ENCODE measurements at regions not wholly inside any gene's neighbourhood (a gene's known extent, or its start where the extent isn't known, plus 50 kb on each side); places are given as distances from the start of the nearest gene placed in this dataset.

DNA sequence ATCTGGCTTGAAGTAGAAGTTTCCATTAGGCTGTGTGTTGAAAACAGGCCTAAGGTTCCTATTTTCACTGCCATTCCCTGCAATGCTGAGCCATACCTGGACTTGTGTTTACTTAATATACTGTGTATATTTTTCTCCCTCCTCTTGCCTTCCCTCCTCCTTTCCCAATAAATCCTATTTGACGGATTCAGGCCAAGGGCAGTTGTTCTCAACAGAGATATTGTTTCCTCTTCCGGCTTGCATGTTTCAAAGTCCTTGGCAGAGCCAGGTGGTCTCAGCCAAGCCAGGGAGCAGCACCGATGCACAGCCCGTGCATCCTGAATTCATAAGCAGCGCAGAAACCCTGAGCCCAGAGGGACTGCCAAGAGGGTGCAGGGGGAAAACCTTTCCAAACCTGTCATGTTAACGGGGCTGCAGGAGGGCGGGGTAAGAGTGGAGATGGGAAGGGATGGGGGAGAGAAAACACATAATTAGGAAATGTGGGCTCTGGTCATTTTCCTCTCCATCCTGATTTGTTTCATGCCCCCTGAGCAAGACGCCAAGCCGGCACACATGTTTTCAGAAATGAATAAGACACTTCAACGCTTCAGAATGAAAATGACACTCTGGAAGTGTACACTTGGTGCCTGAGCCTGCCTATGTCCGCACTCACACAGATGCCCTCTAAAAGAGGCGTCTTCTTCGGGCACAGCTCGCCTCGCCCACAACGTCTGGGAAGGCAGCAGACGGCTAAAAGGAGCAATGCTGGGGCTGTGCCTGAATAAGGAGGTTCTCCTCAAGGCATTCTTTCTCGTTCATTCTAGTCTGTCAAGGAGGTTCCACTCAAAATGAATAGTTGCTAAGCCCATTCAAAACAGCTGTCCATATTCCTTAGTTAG lies 149.3 kb upstream of the UBL3 start:
- DNase-seq (ENCODE audit: low read depth) = no peak

DNA sequence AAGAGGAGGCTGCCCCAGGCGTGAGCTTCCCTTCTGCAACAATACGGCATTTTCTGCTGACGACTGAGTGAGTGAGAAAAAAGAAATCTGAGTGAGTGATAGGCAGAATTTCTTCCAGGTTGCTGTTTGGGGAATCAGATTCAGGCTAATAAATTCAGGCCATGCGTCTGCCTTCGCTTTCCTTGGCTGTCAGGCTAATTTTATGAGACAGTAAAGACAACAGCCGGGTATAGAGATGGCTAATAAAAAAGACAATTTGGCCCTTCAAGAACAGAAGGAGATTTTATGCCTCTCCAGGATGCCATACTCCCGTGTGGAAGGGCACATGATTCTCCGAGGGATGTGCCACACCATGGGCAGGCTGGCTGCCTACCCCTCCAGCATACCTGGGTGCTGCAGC lies 145.9 kb upstream of the UBL3 start:
- no peak for DNase-seq (ENCODE audit: low read depth)

DNA sequence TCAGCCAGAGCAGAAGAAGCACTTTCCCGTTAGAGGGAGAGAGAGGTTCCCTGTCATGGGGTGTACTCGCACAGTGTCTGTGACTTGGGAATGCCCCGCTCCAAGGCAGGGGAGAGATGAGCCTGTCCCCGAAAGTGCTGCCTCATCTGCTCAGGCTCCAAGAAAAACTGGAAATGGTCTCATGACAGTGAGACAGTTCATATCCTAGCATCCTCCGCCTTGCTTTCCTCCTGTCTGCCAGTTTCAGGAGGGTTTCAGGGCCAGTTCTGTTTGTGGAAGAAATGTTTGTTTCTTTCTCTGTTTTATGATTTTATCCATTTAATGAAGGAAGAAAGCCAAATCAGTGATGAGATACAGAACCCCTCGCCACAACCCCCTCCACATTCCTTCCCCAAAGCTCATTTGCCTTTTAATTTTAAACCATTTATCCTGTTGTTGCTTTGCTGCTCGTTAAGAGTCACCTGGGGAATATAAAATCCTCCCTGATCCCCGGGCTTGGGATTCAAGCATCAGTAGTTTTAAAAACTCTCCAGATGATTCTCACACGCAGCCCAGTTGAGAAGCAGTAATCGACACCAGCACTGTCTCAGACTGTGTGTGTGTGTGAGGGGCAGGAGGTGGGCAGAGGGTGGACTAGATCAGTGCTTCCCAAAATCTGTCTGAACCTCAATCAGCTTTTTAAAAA lies 144.6 kb upstream of the UBL3 start:
- DNase-seq (ENCODE audit: low read depth) = no peak

DNA sequence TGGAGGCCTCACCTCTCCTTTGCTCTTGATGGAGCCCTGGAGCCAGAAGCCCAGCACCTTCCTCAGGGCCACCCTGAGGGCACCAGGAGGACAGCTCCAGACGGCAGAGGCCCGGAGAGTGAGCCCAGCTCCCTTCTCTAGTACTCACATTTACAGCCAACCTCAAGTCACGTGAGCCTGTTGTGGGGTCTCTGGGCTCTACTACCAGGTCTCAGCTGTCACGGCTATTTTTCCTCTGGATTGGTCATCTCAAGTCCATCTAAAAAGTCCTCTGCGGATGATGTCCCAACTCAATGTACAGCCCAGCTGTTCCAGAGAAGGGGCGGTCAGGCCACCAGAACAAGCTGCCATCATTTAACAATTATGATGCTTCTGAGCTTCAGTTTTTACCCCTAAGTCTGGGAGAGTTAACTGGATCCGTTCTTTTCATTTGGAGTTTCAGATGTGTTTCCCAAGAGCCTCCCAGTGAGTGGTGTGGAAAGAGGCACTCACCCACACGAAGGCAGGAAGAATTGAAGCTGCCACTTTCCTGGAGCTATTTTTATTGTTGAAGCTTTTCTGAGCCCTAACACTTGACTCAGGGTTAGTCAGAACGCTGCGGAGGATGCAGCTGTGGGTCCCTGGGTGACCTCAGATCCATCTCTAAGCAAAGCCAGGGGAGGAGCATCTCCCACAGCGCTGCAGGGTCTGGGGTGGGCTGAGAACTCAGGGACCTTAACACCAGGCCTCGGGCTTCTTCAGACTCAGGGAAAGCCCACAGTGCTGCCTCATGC lies 143.5 kb upstream of the UBL3 start:
- DNase-seq (ENCODE audit: low read depth) = peak; percentile 73

DNA sequence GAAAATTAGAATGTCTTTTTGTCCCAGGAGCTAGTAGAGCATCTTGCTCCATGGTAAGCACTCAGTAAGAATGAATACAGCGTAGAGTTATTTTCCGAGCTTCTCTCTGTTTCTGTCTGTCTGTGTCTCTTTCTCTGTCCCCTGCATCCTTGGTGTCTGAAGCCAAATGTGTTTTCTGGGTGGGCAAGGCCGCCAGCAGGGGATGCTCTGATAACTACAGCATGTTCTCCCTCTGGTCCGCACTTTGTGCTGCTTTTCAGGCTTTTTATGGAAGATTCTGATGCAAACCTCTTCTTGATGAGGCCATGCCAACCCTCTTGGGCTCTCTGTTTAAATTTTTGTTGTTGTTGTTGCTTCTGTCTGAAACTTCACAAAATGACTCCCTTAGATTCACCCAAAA lies 142.8 kb upstream of the UBL3 start:
- no peak for DNase-seq (ENCODE audit: low read depth)

DNA sequence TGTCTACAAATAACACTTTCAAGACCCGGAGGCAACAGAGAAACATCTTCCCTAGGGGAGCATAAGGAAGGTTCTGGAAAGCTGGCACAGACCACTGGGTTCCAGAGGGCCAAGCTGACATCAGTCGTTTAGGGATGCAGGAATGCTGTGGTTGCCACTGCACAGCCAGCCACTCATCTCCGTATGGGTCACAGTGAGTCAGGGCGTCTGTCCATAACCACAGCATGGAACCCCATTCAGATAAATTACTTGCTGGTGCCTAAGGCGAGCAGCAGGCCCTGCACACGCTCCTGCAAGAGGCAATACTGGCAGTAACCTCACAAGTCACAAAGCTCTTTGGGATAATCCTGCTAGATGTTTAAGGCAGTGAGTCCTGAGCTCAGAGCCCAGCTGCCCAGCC lies 140.9 kb upstream of the UBL3 start:
- DNase-seq (ENCODE audit: low read depth) = peak; percentile 95

DNA sequence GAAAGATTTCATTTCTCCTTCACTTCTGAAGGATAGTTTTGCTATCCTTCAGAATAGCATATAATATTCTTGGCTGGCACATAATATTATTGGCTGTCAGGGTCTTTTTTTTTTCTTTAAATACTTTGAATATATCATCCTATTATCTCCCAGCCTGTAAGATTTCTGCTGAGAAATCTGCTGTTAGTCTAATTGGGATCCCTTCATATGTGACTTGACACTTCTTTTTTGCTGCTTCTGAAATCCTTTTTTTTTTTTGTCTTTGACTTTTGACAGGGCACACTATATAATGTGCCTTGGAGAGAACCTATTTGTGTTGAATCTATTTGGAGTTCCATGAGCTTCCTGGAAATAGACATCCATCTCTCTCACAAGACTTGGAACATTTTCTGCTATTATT lies 136.9 kb upstream of the UBL3 start:
- no peak for DNase-seq (ENCODE audit: low read depth)

DNA sequence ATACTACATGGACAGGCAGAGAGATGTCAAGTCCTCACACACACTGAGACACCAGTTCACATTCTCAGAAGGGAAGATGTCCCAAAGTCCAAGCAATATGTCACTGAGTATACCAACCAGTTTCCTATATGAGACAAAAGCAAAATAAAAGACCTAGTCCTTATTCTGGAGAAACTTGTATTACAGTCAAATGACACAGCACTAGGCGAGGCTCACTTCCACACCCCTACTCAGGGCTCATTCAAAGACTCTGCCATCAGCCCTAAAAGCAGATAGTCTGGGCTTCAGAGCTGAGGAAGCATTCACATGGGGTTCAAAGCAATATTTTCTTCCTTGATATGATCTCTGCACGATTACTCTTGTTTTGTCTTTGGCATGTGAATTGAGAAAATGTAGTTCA lies 129.9 kb upstream of the UBL3 start:
- no peak for DNase-seq (ENCODE audit: low read depth)

DNA sequence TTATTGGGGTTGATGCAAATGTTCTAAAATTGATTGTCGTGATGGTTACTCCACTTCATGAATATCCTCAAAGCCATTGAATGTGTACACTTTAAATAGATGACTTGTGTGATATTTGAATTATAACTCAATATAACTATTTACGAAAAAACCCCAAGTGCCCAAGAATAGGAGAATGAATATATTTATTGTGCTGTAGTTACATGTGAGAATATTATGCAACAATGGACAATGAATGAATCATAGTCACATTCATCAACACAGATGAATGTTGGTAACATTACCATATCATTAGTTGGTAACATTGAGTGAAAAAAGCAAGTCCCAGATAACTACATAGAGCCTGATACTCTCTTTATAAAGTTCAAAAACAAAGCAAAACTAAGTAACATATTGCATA lies 127.8 kb upstream of the UBL3 start:
- no peak for DNase-seq (ENCODE audit: low read depth)

DNA sequence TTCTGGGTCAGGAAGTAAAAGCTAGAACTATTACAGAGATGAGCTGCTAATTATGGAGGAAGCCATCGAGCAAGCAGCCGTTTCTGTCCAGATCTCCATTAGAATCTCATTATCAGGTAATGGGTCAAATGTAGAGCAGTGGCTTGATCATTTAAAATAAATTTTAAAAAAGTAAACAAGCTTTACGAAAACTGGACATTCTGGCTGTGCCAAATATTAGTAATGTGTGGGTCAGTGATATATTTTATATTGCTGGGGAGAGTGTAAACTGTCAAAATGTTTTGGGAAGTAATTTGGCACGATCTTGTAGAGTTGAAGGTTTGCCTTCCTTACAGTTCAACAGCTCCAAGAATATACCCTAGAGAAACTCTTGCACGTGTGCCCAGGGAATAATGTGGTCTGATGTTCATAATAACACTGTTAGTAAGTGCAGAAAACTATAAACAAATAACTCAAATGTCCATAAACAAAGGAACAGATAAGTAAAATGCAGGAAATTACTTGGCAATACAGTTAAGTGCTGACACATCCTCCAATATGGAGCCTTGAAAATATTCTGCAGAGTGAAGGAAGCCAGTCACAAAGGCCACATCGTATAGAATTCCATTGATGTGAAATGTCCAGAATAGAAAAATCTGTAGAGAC lies 127.2 kb upstream of the UBL3 start:
- DNase-seq (ENCODE audit: low read depth) = no peak

DNA sequence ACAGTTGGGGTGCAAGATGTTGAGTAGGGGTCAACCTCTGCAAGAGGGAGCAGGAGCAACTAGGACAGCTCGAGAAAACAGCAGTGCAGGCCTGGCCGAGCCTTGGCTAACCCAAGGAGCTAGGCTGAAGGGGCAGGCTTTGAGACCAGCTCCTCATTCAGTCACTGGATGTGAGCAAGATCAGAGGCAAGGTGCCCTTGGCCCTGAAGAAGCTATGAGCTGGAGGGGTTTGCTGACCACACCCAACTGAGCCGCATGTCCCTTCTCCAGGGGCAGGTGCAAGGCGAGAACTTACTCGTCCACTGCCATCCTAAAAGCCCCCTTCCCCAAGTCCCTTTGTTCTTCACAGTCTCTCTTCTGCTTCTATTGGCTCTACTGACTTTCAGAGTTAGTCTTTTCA lies 126.1 kb upstream of the UBL3 start:
- no peak for DNase-seq (ENCODE audit: low read depth)

DNA sequence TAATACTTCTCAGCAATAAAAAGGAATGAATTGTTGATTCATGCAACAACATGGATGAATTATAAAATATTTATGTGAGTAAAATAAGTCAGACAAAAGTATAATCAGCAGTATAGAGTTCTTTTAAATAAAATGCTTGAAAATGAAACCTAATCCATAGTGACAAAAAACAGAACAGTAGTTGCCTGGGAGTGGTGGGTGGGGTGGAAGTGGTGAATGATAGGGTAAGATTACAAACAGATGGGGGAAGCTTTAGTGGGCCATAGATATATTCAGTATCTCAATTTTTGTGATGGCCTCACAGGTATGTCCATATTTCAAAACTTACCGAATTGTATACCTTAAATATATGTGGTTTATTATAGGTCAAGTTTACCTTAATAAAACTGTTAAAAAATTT lies 124.9 kb upstream of the UBL3 start:
- DNase-seq (ENCODE audit: low read depth) = no peak

DNA sequence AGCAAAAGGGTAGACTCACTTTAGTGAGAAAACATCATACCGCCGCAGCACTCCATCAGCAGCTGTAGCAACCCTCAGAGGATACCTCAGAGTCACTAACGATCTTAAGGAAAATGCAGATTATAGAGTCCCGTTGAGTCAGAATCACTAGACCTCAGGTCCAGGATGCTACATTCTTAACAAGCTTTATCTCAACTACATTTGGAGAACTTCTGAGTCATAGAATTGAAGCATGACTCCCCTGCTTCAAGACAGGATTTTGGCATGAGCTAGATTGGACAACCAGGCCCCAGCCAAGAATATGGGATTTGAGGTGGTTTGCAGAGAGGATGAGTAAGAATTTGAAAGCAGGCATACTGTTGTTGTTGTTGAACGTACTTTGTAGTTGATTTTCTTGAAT lies 118.9 kb upstream of the UBL3 start:
- peak; percentile 62 for DNase-seq (ENCODE audit: low read depth)

DNA sequence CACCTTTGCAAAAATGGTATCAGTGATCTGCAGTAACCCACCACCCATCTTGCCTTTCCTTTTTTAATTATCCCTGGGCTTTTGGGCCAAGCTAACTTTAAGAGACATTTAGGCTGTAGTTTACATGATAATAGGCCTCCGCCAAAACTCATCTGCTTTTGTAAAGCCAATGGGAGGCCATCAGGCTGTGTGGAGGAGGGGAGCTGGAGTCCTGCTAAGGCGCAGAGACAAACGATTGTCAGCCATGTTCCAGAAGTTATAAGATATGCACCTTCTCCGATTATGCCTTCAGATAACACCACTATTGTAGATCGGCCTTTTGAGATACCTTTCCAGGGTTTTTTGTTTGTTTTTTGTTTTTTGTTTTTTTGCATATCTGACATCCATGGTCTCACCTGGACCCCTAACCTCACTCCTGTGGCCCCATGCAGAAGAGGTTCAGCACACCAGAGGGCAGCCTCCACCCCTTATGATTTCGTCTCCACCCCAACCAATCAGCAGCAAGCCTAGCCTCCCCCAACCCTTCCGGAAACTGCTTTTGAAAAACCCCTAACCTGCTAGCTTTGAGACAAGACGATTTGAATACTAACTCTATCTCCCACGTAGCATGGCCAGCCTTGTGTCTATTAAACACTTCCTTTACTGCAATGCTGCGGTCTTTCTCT lies 113.9 kb upstream of the UBL3 start:
- no peak for DNase-seq (ENCODE audit: low read depth)

DNA sequence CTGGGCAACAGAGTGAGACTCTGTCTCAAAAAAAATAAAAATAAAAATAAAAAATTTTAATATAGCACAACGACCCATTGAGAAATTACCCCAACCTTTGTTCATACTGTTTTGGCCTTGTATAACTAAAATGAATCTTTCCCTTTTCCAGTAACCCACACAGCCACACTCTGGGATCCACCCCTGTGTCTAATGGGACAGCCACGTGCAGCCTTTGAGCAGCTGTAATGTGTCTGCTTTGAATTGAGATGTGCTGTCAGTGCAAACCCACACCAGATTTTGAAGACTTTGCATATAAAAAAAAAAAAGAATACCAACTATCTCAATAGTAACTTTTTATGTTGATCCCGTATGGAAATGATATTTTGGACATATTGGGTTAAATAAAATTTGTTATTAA lies 112.7 kb upstream of the UBL3 start:
- no peak for DNase-seq (ENCODE audit: low read depth)

DNA sequence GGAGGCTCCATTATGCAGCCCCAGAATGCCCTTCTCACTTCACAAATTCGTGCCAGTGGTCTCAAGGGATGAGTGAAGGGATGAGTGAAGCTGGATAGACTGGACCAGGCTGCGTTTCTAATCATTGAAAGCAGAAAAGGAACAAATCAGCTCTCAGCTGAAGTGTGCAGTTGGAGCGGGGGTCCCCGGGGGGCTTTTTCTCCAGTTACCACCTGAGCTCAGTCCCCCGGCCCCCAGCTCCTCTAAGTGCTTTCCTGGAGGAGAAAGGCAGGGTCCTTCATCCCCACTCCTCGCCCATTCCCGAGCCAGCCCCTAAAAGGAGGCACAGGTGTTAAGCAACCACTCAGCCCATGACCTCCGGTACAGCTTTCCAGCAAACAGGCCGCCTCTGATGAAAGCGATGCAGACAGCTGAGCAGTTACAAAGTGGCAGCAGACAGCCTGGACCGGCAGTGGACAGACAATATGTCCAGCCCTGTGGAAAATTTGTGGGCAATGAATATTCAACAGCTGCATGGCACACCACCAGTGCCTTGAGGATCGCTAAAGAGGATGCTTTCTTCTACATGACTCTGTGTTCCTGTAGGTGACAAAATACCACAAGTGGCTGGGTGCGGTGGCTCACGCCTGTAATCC lies 110.7 kb upstream of the UBL3 start:
- DNase-seq (ENCODE audit: low read depth) = no peak

DNA sequence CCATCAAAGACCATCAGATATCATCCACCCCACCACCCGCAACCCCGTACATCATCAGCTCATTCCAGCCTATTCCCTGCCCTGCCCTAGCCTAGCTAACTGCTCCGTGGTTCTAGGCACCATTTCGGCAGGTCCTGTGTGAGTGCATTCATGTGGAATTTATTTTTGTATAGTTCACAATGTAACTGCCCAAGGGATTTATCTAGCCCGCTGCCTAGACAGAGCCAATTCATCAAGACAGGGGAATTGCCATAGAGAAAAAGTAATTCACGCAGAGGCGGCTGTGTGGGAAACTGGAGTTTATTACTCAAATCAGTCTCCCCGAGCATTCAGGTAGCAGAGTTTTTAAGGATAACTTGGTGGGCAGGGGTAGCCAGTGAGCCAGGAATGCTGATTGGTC lies 109.2 kb upstream of the UBL3 start:
- no peak for DNase-seq (ENCODE audit: low read depth)

DNA sequence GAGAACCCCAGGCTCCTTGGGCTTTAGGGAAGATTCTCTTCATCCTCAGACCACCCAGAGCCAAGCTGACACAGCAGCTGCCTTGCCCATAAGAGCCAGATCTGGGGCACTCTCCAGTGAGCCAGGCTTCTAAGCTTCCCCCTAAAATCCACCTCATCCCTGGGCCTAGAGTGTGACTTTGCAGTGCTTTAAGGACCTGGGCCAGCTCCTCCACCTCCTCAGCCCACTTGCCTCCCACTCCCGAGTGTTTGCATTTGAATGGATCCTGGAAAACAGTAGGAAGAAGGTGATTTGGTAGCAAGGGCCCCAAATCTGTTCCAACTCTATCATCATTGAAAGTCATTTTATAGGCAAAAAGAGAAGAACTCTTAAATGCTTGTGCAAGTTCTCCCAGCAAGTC lies 108.7 kb upstream of the UBL3 start:
- no peak for DNase-seq (ENCODE audit: low read depth)

DNA sequence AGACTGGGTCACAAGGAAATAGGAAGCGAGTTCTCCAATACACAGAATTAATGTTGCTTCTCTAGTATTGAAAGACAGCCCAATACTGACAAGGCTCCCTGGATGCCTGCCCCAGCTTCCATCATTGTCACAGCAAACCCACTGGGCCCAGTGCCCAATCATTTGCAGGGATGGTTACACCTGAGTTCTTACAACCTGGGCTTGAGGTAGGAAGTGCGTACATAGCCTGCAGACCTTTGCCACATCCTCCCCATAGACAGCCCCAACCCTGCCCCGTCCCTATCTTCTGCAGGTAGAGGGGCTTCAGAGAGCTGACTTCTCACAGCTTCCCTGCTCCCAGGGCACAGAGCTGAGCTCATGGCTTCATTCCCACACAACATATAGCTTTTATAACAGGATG lies 108.1 kb upstream of the UBL3 start:
- DNase-seq (ENCODE audit: low read depth) = no peak

DNA sequence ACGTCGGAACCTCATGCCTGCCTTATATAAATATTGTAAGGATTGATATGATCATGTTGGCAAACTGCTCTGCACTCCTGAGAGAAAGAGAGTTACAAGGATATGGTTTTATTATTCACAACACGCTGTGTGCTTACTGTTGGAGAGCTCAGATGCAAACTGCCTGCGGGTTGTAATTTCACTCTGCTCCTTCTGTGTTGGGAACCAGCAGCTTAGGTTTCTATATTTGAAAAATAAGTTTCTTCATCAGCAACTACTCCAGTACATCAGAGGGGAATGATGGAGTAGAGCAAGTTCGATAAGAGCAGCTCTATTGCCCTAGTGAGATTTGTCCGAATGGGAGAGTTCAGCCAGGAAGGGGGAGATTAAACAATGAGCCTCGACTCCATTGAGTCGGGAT lies 106.9 kb upstream of the UBL3 start:
- DNase-seq (ENCODE audit: low read depth) = no peak

DNA sequence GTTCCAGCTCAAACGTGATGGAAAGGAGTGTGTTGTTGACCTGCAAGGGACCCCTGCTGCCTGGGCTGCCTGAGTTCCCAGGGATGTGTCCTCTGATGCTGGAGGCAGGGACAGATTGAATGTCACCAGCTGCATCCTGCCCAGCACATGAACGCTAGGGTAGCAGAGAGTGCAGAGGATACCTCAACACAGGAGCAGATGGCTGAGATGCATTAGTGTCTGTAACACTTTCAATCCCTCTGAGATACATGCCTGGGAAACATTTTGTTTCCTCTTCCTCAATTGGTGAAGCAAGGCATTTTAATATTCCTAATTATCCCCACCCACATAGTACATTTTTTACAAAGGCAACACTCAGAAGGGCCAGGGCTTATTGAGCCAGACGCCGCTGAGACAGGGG lies 106.4 kb upstream of the UBL3 start:
- DNase-seq (ENCODE audit: low read depth) = no peak
